Muscle of back (tissue), 3 donors: ENCODE measurements at regions not wholly inside any gene's neighbourhood (a gene's known extent, or its start where the extent isn't known, plus 50 kb on each side); places are given as distances from the start of the nearest gene placed in this dataset.

Experiments used
- DNase-seq, 3 donors: peaks; one replicate each; pipeline versions ENCODE4 v3.0.0 to v3.0.0-alpha.2; 2013

DNA sequence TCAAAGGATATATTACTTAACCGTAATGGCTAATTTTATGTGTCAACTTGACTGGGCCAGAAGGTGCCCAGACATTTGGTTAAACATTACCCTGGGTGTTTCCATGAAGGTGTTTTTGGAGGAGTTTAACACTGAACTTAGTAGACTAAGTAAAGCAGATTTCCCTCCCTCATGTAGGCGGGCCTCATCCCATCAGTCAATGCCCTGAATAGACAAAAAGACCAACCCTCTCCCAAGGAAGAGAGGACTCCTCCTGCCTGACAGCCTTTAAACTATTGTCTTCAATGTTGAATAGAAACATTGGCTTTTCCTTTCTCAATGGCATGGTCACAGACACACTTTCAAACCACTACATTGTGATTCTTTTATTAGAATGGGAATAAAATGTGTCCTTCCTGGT is 121.9 kb downstream of the SETD4 start:
- DNase-seq: no peak

DNA sequence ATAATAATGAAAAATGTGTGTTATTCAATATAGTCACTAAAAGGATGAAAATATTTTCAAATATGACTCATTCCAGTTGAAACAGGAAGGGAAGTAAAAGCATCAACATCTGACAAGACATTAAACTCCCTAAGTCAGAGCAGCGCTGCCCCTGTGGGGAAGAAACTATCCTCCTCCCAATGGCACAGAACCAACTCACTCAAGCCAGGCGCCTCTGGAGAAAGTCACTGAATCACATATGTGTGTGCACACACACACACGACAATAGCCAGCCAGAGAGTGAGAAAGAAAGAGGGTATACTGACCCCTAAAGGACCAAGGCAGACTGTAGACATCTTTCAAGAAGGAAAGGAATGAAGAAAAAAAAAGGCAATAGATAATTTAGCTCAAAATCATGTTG is 126.9 kb downstream of the SETD4 start:
- peak; percentile 44 to 88 (median 67) for DNase-seq

DNA sequence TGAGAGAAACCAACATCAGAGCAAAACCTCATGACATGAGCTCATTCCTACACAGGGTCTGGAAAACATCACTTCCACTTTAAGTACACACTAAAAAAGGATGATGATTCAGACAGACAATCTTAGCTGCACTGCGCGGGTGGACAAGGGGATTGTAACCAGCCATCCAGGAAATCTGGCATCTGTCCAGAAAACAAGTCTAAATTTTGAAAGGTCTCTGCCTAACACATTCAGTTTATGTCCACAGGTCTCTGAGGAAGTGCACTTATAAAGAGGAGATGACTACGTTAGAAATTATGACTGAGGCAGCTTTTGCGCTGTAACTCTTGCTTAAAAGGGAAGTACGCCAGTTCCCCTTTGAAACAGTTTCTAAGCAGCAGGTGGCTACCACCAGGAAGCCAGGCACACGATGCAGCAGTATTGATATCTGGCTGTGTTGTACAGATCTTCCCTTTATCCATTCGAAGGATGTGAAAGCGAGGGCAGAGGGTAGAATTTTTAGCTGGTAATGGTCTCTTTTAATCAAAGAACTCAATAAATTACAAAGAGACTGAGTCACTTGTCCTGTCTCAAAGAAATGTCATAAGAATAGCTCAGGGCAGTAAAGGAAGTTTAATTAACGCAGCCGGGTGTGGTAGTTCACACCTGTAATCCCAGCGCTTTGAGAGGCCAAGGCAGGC is 128.0 kb downstream of the SETD4 start:
- DNase-seq: peak; percentile 64 to 84 (median 78)

DNA sequence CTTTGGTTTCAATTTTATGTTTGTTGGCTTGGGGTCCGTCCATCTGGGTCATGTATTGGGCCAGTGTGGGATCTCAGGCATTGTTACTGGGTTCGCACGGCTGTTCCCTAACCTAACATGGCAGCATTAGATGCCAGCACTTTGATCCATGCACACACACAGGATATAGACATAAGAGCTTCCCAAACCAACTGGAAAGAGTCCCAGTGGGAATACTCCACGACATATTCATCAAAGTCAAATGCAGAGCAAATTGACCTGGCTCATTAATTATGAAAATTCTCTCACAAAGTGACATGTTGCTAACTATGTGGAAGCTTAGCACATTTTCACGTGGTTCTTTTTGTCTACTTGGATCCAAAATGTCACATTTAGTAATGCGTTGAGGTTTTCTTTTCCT is 130.4 kb downstream of the SETD4 start:
- DNase-seq: no peak

DNA sequence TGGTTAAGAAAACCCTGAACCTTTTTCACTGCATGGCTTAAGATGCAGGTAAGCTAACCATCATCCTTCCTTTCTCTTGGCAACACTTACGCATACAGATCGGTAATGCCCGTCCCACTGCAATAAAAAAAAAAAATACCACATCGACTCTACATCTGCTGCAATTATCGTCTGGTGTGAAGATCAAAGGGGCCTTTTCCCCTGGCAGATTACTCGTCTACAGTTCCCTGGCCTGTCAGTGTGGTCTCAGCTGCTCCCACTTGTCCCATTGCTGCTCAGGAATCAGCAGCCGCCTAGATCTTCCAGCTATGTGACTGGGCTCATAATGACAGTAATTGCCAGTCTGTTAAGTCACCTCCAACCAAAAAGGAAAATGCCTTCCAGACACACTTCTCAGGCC is 133.1 kb downstream of the SETD4 start:
- DNase-seq: peak in 1 of 3 donors; percentile 19

DNA sequence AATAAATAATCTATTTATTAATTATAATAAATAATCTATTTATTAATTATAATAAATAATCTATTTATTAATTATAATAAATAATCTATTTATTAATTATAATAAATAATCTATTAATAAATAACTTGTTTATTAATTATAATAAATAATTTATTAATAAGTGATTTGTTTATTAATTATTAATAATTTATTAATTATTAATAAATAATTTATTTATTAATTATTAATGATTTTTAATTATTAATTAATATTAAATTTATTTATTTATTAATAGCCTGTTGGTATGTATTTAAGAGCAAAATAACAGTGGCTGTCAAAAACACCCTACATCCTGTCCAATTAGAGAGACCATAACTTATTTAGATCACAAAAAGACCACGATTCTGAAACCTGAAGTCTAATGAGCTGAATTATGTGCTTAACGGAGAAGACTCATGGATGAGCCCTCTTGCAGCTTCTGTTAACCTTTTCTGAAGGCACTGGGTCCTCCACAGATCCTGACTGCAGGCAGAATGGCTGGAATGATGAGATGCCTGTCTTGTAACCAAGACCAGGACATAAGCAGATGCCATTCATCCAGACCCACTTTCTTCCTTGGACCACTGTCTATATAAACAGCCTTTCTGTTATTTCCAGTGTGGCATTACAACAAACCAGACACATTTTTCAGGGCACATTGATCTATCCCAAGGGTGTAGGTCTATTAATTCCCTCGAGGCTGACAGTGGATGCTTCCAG is 134.2 kb downstream of the SETD4 start:
- no peak for DNase-seq

DNA sequence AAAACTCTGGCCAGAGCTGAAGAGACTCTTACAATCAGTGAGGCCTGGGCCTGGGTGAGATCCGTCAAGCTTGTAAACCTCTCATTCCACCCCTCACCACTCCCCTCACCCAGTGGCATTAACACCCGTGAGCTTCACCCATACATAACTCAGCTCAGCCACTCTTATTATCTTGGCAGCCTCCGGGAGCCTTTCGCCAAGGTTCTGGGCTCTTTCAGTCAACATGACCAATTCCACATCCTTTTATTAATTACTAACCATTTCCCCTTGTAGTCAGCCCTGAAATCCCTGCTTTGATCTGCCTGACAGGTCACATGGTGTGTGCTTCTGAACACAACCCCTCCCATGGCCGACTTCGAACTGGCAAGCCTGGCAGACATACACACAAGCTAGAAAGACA is 134.8 kb downstream of the SETD4 start:
- peak in 1 of 3 donors; percentile 34 for DNase-seq

DNA sequence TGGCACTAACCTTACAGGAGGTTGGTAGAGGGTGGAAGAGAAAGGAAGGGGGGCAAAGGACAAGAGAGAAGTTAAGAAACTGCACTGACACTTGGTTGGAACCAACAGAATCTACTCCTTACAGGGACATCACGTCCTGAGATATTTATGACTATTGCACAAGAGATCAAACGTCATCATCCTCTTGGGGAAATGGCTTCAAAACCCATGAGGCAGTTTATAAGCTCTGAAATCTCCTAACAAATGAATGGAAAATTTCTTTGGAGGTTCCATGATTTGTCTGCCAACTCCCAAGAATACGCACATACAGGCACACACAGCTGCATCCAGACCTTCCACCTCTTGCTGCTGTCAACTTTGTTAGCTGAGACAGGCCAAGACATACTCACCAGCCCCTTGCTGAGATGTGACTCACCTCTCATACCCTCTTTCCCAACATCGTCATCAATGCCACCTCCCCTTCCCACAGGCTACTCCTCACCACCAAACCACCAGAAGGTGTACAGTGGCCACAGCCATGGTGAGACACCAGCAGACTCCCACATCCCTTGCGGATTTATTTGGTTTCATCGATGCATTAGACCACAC is 135.5 kb downstream of the SETD4 start:
- DNase-seq: peak in 1 of 3 donors; percentile 41

DNA sequence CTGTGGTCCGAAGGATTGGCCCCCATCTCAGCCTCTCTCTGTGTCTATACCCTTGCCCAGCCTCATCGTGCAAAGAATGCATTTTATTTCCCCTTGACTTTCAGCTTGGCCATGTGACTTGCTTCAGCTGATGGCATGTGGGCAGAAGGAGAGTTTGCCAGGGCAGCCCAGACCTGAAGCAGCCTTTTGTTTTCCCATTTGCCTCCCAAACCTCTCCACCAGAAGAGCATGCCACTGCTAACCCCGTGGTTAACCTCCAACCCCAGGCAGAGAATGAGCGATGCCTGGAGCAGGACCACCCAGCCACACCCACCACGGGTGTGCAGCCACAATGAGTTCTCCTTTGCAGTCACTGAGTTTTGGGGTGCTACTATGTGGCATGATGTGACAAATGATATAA is 136.4 kb downstream of the SETD4 start:
- DNase-seq: no peak

DNA sequence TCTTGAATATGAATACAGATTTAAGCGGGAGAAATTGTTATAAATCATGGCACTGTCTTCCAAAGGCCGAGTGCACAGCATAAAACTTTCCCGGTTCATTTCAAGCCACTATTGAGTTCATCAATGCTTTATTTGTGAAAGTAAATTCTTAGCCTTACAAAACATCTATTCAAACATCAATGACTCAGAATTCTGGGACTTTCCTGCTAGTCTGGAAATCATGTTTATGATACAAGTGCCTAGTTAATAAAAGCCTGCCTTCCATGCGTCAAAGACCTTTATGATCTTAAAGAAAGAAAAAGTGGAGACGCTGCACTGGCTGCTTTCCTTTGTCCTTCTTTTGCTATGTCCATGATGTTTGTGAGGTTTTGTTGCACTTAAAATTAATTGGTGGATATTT is 137.7 kb downstream of the SETD4 start:
- DNase-seq: no peak

DNA sequence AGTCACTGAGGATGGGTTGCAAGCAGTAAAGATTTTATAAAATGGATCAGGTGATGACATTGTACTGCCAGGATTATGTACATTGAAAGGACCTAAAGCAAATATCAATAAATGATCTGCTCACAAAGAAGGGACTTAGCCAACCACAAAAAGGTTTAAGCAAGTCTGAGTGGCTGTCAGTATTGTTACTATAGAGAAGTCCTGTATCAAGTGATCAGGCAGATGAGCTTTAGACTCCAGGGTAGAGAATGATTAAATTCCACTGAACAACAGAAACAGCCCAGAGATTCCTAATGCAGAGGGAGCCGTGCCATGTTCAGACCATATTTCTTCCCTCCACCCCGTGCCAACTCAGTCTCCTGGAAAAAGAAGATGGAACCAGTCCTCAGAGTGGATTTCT is 138.9 kb downstream of the SETD4 start:
- no peak for DNase-seq

DNA sequence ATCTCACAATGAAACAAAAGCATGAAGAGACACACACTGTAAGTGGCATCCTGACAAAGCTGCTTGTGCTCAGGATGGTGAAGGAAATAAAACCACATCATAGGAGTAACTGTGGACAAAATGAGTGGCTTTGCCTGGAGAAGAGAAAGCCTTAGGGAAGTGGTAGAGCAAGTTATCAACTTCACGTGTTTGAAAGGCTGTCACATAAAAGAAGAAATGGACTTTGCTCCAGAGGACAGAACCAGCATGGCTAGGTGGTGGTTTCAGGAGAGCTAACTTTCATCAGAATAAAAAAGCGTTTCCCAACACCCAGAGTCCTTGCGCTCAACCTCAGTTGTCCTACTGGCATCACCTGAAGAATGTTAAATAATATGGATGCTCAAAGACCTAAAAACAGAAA is 139.9 kb downstream of the SETD4 start:
- no peak for DNase-seq

DNA sequence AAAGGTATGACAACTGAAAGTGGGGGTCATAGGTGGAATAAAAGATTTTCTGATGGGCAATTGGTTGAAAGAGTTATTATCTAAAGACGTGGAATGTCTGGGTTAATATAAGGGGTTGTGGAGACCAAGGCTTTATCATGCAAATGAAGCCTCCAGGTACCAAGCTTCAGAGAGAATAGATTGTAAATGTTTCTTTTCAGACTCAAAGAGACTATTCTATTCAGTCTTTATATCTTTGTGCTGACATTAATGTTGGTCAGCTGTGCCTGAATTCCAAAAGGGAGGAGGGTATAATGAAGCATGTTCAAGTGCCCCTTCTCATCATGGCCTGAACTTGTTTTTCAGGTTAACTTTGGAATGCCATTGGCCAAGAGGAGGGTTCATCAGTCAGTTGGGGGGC is 145.3 kb downstream of the SETD4 start:
- no peak for DNase-seq

DNA sequence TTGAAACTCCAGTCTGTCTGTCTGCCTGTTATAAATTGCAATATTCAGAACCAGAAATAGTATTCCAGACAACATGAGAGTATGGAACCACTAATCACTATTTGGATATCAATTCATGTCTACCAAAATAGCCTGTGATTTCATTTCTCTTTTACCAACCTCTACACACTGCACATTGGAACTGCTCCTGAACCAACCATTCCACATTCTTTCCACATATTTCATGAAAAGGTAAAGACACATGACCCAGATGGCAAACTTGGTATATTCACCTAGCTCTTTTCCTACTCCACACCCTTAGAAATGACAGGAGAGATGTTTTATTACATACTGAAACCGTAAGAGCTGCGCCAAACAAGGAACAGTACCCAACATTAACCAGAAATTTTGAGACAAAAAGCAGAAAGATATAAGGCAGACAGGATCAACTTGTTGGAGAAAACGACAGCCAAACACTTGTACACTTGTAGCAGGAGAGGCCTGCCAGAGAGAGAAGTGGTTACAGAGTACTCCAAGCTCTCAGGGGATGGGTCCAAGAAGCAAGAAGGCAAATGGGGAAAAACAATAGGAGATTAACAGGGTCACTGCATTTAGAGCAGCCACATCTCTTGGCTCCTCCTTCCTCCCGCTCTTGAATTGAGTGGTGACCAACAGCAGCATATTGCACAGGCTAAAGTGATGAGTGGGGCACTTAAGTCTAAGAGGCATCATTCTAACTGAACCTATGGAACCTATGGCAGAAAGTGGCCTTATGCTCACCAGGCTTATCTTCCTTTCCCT is 148.7 kb downstream of the SETD4 start:
- DNase-seq: no peak

DNA sequence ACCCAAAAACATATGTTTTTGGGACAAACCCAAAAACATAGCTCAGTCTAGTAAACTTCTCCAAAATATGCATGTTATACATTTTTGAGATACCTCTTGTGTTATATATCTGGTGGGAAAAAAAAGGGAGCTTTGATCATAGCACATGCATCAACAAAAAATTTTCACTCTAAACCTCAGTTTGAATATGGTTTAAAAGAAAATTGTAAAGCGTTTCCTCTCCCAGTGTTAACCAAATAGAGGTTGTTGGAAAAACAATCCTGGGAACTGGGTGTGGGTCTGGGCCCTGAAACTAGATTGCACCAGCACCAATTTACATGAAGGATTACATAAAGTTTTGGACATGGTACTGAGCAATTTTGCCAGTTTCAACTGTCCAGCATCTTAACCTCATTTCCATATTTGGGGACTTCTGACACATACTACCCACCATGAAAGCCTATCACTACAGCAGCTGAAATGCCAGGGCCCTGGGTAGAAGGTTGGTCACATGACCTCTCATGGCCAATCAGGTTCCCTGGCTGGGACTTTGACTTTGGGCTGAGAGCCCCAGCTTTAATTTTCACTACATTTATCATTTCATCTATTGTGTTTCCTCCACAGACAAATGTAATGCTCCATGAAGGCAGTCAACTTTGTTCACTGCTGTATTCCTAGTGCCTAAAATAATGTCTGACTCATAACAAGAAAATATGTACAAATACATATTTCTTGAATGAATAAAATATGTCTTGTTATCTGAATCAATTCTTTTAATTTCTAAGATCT is 150.7 kb downstream of the SETD4 start:
- DNase-seq: peak in 1 of 3 donors; percentile 37

DNA sequence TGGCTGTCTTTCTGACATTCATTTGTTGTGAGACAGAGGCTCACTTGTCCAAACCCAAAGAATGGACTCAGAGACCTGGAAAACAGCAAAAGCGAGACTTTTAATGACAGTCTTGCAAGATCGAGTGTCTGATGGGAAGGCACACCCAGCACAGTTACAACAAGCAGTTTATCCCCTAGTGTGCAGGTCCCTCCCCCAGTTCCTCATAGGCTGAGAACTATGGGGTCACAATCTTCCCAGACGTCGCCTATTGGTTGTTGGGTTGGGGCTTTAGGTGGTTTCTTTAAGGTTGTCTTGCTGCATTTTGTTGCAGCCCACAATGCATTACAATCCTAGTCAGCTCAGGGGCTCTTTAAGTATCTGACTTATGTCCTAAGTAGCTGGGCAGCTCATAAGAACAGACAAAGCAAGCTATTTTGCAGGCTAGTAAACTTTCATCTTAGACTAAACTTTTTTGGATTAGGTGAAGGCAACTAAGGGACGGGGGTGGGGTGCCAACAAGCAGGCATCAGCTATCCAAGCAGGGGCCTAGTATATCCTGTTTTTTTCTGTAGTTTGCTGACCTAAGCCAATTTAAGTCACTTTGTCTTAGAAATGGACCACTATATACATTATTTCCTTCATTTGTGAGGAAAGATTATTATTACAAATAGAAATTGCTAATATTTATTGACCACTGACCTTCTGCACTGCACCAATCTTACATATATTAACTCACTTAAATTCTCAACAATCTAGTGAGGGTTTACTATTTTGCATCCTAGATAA is 151.8 kb downstream of the SETD4 start:
- DNase-seq: no peak

DNA sequence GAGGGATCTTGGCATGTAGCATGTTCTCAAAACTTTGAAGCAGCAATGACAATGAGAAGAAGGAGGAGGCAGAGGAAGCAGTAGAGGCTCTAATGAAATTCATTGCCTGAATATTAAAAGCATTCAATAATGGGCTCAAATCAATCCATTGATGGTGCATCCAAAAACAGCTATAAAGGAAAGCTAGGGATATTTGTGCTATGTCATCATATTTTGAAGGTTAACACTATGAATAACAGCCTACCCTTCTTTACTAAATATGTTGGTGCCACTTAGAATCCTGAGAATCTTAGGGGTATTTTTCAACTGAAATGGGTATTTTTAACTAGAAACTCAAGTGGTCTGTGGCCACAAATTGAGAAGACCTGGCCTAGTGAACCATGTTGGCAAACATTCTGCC is 153.7 kb downstream of the SETD4 start:
- no peak for DNase-seq

DNA sequence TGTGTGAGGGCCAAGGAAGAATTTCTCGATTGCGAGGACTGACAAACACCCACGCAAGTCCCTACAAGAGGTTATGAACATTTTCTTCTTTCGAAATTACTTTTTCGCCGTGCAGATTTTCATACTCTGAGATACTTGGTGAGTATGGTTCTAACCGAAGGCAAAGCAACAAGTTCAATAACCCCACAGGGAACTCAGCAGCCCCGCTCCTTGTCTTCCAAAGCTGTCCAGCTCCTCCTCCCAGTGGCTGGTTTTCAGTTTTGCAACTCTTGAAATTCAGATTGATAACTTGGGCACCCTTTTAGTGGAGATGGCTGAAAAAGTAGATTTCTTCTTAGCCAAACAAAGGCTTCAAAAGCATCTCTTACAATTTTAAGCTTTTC is 154.4 kb downstream of the SETD4 start:
- DNase-seq: no peak

DNA sequence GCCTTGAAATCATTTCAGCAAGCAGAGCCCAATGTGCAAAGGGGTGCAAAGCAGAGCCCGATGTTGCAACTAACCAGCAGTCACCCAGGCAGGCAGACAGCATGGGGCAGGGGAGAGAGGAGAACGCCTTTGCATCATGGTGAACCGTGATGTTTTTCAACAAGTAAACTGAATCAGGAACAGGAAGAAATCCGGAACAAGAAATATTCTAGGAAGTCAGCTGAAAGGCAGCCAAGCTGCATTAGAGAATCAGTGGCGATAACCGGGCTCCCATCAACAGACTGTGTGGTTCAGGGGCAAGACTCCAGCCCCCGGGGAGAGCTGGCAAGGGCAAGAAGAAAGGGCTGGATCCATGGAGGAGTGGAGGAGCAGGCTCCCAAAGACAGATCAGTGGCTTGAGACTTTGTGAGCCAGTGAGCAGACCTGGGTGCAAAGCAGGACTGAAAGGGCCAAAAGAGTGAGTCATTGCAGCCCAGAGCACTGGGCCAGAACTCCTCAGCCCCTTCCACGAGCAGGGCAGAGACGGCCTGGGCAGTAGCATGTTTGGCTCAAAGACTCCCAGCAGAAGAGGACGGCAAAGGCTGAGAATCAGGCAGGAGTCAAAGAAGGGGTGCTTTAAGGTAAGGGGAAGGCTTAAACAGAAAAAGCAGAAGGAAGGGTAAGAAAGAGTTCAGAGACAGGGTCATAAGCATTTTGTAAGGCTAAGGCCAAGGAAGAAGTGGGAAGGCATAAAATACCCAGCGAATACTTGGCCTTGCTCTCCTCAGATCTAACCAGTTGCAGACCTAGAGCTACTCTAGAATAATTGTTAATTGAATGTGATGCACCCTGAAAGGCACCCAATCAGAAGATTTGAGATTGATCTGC is 155.0 kb downstream of the SETD4 start:
- DNase-seq: peak in 1 of 3 donors; percentile 15

DNA sequence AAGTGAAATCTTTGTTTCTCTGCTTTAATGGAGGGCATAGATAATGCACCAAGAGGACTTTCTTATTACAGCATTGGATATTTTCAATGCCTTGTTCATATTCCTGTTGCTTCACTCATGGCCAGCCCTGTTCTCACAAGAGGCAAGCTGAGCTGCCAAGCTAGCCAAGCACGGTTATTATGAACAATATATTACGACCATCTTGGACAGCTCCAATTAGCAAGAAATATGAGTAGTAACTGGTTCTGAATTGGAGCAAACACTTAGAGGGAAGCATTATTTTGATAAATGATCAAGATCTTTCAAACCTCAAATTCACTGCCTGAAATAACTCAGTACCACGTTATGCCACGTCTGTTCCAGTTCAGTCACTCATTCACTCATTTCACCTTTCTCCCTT is 159.8 kb downstream of the SETD4 start:
- no peak for DNase-seq
